Spleen (tissue), 11 donors: ENCODE measurements at regions not wholly inside any gene's neighbourhood (a gene's known extent, or its start where the extent isn't known, plus 50 kb on each side); places are given as distances from the start of the nearest gene placed in this dataset.

Experiments
- DNase-seq: peaks from one replicate; pipeline ENCODE4 v3.0.0-alpha.2; 2020
- H3K27ac ChIP-seq, 8 donors: fragments of 200-600 bp; sonication (generic) in 7 of 8; 1 replicate in 4 of 8; 2 replicates in 4 of 8; pipeline versions ENCODE4 v1.5.0 to v1.8.0; 2016 to 2021; ENCODE audit warnings: inconsistent platforms in 4 of 8, mild to moderate bottlenecking in 4 of 8, moderate library complexity in 1 of 8
- H3K27me3 ChIP-seq, 7 donors: fragments of 200-600 bp; sonication (generic) in 6 of 7; replicated peaks in 1 of 7; 1 replicate in 4 of 7; 2 replicates in 3 of 7; pipeline versions ENCODE4 v1.5.0 to v1.8.0; 2016 to 2021; ENCODE audit warnings: inconsistent platforms in 3 of 7, mild to moderate bottlenecking in 1 of 7
- H3K36me3 ChIP-seq, 6 donors: fragments of 200-600 bp; sonication (generic) in 5 of 6; 1 replicate in 4 of 6; 2 replicates in 2 of 6; pipeline versions ENCODE4 v1.5.0 to v1.8.0; 2016 to 2021; ENCODE audit warnings: inconsistent platforms in 2 of 6
- H3K4me1 ChIP-seq, 6 donors: fragments of 200-600 bp; sonication (generic) in 5 of 6; 1 replicate in 3 of 6; 2 replicates in 3 of 6; pipeline versions ENCODE4 v1.5.0 to v1.8.0; 2016 to 2021; ENCODE audit warnings: inconsistent platforms in 3 of 6
- H3K4me3 ChIP-seq, 8 donors: fragments of 200-600 bp; sonication (generic) in 7 of 8; 1 replicate in 4 of 8; 2 replicates in 4 of 8; pipeline versions ENCODE4 v1.5.0 to v1.8.0; 2016 to 2021; ENCODE audit warnings: inconsistent platforms in 4 of 8, mild to moderate bottlenecking in 4 of 8, moderate library complexity in 2 of 8
- H3K9me3 ChIP-seq, 8 donors: fragments of 200-600 bp; sonication (generic) in 7 of 8; 1 replicate in 4 of 8; 2 replicates in 4 of 8; pipeline versions ENCODE4 v1.5.0 to v1.8.0; 2016 to 2021; ENCODE audit warnings: inconsistent platforms in 4 of 8
- CTCF ChIP-seq, 11 experiments: fragments of 200-600 bp in 7 of 11; fragments of 450-650 bp in 4 of 11; sonication (generic) in 4 of 11; IDR thresholded peaks in 8 of 11; conservative IDR thresholded peaks in 3 of 11; 1 replicate in 7 of 11; 2 replicates in 4 of 11; pipeline versions ENCODE4 v1.4.0 to v1.8.0; 2016 to 2021; ENCODE audit warnings: antibody characterized with exemption in 11 of 11, inconsistent platforms in 4 of 11, mild to moderate bottlenecking in 1 of 11
- POLR2A ChIP-seq, 3 donors: fragments of 450-650 bp; IDR thresholded peaks; one replicate each; pipeline ENCODE4 v1.5.1; 2017; ENCODE audit warnings: antibody characterized with exemption in 3 of 3, mild to moderate bottlenecking in 1 of 3
- POLR2AphosphoS5 ChIP-seq, 3 donors: sonication (generic); formaldehyde crosslinking; IDR thresholded peaks; one replicate each; pipeline ENCODE4 v1.5.1; 2017; ENCODE audit warnings: antibody characterized with exemption in 3 of 3
- WGBS, 5 donors: extraction: QIAGEN DNeasy Blood & Tissue Kit in 3 of 5; methylation state at CpG; one replicate each; pipeline versions ENCODE4 v1.1.5 to v1.1.7; 2013 to 2018; 5-methylcytosine and 5-hydroxymethylcytosine counted together
- intact Hi-C: fragments of 100-400 bp; cut with DNase I; formaldehyde crosslinking; loops from one replicate; pipeline ENCODE4 v1.15.0; 2023; ENCODE audit warnings: low total_unique reads
- donor health status: healthy with polysubstance abuse.
- donor health status: DM: no; HTN: no; CAD: no; lungs with moderate emphysema.
- donor health status: DM: no; HTN: no; CAD: no.
- donor health status: Bipolar disorder and iron deficiency.
- donor health status: healthy.
- donor health status: DM: no; HTN: no; CAD: no.
- donor health status: DM: yes; HTN: yes; CAD: no.

- 38 to 50% (median 44%) methylated on average over 8 of the region's 8 CpGs for WGBS, 5 donors
- DNase-seq, result no peak
- intact Hi-C loops, result no loop called here
- Histone ChIP-seq H3K9me3 (peaks cover 0 to under 1% (median 0%) of the 10 kb centered on the region in 8 donors), H3K4me3 (no peak overlapping the region), H3K27me3 (no peaks in the 10 kb centered on the region), H3K4me1 (no peaks in the 10 kb centered on the region), H3K36me3 (no peaks in the 10 kb centered on the region), H3K27ac (no peak overlapping the region)
- no peak for TF ChIP-seq CTCF (IDR thresholded peaks at IDR 0.05 in 8 of 11, conservative IDR thresholded peaks at IDR 0.05 in 3 of 11)
- no peak for TF ChIP-seq POLR2A (IDR thresholded peaks at IDR 0.05)
- TF ChIP-seq POLR2AphosphoS5 (IDR thresholded peaks at IDR 0.05), result no peak
These were observed 253.2 kb upstream of the RRP15 start for GRCh38 chr1:218031901-218032300.

GRCh38 chr1:218034468-218034867 lies 250.6 kb upstream of the RRP15 start:
- TF ChIP-seq POLR2AphosphoS5 (IDR thresholded peaks at IDR 0.05), result no peak
- TF ChIP-seq POLR2A (IDR thresholded peaks at IDR 0.05), result no peak
- TF ChIP-seq CTCF (IDR thresholded peaks at IDR 0.05 in 8 of 11, conservative IDR thresholded peaks at IDR 0.05 in 3 of 11), result no peak
- 61 to 66% (median 65%) methylated on average over 7 of the region's 7 CpGs for WGBS, 5 donors
- no peak overlapping the region for H3K27ac ChIP-seq

GRCh38 chr1:218048828-218049420 lies 236.2 kb upstream of the RRP15 start:
- no peak for TF ChIP-seq CTCF (IDR thresholded peaks at IDR 0.05 in 8 of 11, conservative IDR thresholded peaks at IDR 0.05 in 3 of 11)
- no peak overlapping the region for H3K4me3 ChIP-seq
- WGBS, 5 donors, result 45 to 77% (median 58%) methylated on average over 1 of the region's 1 CpG
- no peaks in the 10 kb centered on the region for H3K4me1 ChIP-seq
- intact Hi-C loops, result no loop called here
- H3K27ac ChIP-seq, result no peak overlapping the region
- no peaks in the 10 kb centered on the region for H3K36me3 ChIP-seq
- H3K27me3 ChIP-seq, result no peaks in the 10 kb centered on the region
- H3K9me3 ChIP-seq, result no peaks in the 10 kb centered on the region
- DNase-seq, result no peak

More at GRCh38 chr1:218034468-218034867, 250.6 kb upstream of the RRP15 start:
- H3K27me3 ChIP-seq, result no peaks in the 10 kb centered on the region
- DNase-seq, result no peak
- H3K36me3 ChIP-seq, result no peaks in the 10 kb centered on the region
- peaks cover 0 to 21% (median 7%) of the 10 kb centered on the region in 8 donors for H3K9me3 ChIP-seq
- no peak overlapping the region for H3K4me3 ChIP-seq
- H3K4me1 ChIP-seq, result no peaks in the 10 kb centered on the region
- intact Hi-C loops, result no loop called here

GRCh38 chr1:218049641-218050040 lies 235.5 kb upstream of the RRP15 start:
- DNase-seq, result no peak
- Histone ChIP-seq H3K36me3 (no peaks in the 10 kb centered on the region), H3K4me1 (no peaks in the 10 kb centered on the region), H3K27me3 (no peaks in the 10 kb centered on the region), H3K27ac (no peak overlapping the region), H3K9me3 (no peaks in the 10 kb centered on the region), H3K4me3 (no peak overlapping the region)
- intact Hi-C loops, result no loop called here
- no peak for TF ChIP-seq CTCF (IDR thresholded peaks at IDR 0.05 in 8 of 11, conservative IDR thresholded peaks at IDR 0.05 in 3 of 11)
- no peak for TF ChIP-seq POLR2A (IDR thresholded peaks at IDR 0.05)
- TF ChIP-seq POLR2AphosphoS5 (IDR thresholded peaks at IDR 0.05), result no peak
- WGBS, 5 donors, result 59 to 71% (median 64%) methylated on average over 9 of the region's 9 CpGs
